ENCODE measurements at regions not wholly inside any gene's neighbourhood (a gene's known extent, or its start where the extent isn't known, plus 50 kb on each side); places are given as distances from the start of the nearest gene placed in this dataset.

DNA sequence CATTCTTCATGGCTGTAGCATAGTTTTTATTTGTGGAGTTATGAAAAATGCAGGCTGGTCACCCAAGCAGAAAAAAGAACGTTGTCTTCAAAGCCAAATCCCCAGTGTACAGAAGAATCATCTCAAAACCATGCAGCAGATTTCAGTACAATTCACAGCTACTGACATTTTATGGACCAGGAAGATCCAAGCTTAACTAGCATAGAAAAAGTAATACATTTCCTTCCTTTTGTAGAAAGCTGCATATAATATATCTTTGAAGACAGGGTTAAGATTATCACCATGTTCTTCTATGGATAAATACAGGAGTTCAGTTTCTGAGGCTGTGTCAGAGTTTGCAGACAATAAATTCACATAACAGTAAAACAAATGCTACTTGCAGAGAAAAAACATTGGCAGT is 1054.8 kb upstream of the C9orf72 start:
- TF ChIP-seq, protein P1, sequence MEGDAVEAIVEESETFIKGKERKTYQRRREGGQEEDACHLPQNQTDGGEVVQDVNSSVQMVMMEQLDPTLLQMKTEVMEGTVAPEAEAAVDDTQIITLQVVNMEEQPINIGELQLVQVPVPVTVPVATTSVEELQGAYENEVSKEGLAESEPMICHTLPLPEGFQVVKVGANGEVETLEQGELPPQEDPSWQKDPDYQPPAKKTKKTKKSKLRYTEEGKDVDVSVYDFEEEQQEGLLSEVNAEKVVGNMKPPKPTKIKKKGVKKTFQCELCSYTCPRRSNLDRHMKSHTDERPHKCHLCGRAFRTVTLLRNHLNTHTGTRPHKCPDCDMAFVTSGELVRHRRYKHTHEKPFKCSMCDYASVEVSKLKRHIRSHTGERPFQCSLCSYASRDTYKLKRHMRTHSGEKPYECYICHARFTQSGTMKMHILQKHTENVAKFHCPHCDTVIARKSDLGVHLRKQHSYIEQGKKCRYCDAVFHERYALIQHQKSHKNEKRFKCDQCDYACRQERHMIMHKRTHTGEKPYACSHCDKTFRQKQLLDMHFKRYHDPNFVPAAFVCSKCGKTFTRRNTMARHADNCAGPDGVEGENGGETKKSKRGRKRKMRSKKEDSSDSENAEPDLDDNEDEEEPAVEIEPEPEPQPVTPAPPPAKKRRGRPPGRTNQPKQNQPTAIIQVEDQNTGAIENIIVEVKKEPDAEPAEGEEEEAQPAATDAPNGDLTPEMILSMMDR (conservative IDR thresholded peaks at IDR 0.05; ENCODE audit: low read depth, low read length): no peak
- TF ChIP-seq, protein P2, sequence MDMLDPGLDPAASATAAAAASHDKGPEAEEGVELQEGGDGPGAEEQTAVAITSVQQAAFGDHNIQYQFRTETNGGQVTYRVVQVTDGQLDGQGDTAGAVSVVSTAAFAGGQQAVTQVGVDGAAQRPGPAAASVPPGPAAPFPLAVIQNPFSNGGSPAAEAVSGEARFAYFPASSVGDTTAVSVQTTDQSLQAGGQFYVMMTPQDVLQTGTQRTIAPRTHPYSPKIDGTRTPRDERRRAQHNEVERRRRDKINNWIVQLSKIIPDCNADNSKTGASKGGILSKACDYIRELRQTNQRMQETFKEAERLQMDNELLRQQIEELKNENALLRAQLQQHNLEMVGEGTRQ (IDR thresholded peaks at IDR 0.05; ENCODE audit: low read depth, low read length): no peak
- TF ChIP-seq POLR2A (IDR thresholded peaks at IDR 0.05; ENCODE audit: low read depth, low read length): no peak
